Sigmoid colon (tissue), 4 donors: ENCODE measurements at regions not wholly inside any gene's neighbourhood (a gene's known extent, or its start where the extent isn't known, plus 50 kb on each side); places are given as distances from the start of the nearest gene placed in this dataset.

Experiments
- POLR2A ChIP-seq, 2 donors: fragments of 450-650 bp; IDR thresholded peaks; one replicate each; pipeline ENCODE4 v1.6.1; 2016; ENCODE audit warnings: antibody characterized with exemption in 2 of 2, mild to moderate bottlenecking in 2 of 2, moderate library complexity in 2 of 2
- POLR2AphosphoS5 ChIP-seq, 4 donors: sonication (generic); formaldehyde crosslinking; IDR thresholded peaks; one replicate each; pipeline ENCODE4 v1.6.1; 2017; ENCODE audit warnings: antibody characterized with exemption in 4 of 4
- TF ChIP-seq, protein P1 (sequence below), 4 experiments: fragments of 450-650 bp in 3 of 4; fragments of 200-600 bp in 1 of 4; IDR thresholded peaks; one replicate each; pipeline ENCODE4 v1.5.1; 2016 to 2019; ENCODE audit warnings: antibody characterized with exemption in 4 of 4, mild to moderate bottlenecking in 3 of 4, moderate library complexity in 2 of 4

DNA sequence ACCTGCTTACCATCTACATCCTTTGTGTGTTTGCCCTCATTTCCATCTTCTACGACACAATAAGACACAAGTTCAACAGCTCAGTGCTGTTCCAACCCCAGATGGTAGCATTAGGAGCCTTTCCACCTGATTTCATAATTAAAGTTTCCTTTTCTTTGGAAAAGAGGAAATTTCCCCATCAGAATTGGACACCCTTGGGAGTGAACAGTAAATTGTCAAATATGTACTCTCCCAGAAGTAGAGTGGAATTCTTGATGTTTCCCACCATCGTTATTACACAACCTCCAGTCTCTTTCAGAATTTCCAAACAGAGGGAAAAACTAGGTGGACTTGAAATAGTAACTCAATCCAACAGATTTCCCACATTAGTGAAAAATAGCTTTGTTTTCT is 337.6 kb upstream of the OR4E1 start:
- TF ChIP-seq, protein P1, sequence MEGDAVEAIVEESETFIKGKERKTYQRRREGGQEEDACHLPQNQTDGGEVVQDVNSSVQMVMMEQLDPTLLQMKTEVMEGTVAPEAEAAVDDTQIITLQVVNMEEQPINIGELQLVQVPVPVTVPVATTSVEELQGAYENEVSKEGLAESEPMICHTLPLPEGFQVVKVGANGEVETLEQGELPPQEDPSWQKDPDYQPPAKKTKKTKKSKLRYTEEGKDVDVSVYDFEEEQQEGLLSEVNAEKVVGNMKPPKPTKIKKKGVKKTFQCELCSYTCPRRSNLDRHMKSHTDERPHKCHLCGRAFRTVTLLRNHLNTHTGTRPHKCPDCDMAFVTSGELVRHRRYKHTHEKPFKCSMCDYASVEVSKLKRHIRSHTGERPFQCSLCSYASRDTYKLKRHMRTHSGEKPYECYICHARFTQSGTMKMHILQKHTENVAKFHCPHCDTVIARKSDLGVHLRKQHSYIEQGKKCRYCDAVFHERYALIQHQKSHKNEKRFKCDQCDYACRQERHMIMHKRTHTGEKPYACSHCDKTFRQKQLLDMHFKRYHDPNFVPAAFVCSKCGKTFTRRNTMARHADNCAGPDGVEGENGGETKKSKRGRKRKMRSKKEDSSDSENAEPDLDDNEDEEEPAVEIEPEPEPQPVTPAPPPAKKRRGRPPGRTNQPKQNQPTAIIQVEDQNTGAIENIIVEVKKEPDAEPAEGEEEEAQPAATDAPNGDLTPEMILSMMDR (IDR thresholded peaks at IDR 0.05), result no peak
- no peak for TF ChIP-seq POLR2AphosphoS5 (IDR thresholded peaks at IDR 0.05)
- no peak for TF ChIP-seq POLR2A (IDR thresholded peaks at IDR 0.05)
